ENCODE measurements at regions not wholly inside any gene's neighbourhood (a gene's known extent, or its start where the extent isn't known, plus 50 kb on each side); places are given as distances from the start of the nearest gene placed in this dataset.

DNA sequence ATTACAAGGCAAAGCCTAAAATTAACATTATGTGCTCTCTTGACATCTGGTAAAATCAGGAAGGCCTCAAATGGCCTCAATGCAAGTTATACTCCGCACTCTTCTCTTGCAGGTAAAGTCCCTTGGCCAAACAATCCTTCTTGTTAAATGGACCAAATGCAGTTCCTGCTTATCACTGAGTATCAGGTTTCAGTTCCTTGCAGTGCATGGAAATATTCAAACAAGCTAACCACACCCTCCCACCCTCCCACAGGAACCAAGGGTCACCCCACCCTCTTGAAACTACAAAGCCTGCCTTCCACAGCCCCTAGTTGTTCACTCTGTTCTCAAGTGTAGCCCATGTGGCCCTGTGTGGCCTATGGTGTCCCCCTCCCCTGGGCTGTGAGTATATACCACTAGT lies 171.9 kb upstream of the CADPS start:
- peak in 1 of 2 donors; percentile 57 for DNase-seq (ENCODE audit: low read depth in 2 of 2)

DNA sequence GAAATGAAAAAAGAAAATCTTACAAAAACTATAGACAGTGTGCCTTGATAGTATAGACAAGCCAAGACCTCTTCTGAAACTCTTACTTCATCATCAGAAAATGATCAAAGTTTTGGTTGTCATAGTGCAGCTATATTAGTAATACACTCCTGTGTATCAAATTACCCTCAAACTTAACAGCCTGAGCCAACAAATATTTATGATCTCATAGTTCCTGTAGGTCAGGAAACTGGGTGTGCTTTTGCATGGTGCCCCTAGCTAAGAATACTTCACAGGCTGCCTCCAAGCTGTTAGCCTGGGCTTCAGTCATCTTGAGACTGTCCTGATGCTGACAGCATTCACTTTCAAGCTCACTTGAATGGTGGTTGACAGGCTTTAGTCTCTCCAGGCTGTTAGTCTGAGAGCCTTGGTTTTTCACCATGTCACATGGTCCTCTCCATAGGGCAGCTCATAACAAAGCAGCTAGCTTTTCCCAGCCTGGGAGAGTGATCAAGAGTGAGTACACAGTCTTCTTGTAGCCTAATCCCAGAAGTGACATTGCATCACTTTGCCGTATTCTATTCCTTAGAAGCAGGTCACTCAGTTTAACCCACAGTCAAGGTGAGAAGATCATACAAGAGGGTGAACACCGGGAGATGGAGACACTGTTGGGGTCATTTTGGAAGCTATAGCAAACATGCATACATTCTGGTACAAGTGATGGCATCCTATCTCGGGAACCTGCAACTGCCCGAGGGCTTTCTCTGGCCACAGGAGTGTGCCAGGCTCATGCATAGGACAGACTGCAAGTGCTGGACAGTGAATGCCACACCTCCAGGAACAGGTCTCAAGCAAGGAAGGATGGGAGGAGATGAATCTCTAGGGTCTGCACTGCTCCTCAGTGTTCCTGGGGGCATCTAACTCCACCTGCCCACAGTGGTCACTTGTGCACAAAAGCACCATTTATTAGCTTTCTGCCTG lies 173.4 kb upstream of the CADPS start:
- peak in 1 of 2 donors; percentile 70 for DNase-seq (ENCODE audit: low read depth in 2 of 2)
- Histone ChIP-seq H3K79me2 (ENCODE audit: control insufficient read depth, insufficient read depth, low read length) (no peaks in the 10 kb centered on the region), H3K4me2 (ENCODE audit: extremely low read depth, insufficient read depth, low read length) (no peak overlapping the region), H4K20me1 (ENCODE audit: control insufficient read depth, extremely low read depth, insufficient read depth, low read length) (no peaks in the 10 kb centered on the region), H3K9ac (ENCODE audit: insufficient read depth, low read length) (no peak overlapping the region), H3K36me3 (ENCODE audit: control insufficient read depth, insufficient read depth, low read length) (no peaks in the 10 kb centered on the region), H2AFZ (ENCODE audit: low read length) (no peak overlapping the region), H3K27ac (ENCODE audit: insufficient read depth, low read length) (no peak overlapping the region), H3K4me1 (ENCODE audit: control insufficient read depth, extremely low read depth, insufficient read depth, low read length) (no peaks in the 10 kb centered on the region), H3K27me3 (ENCODE audit: control insufficient read depth, insufficient read depth, low read length) (no peaks in the 10 kb centered on the region), H3K9me3 (ENCODE audit: control insufficient read depth, insufficient read depth, low read depth, low read length) (no peaks in the 10 kb centered on the region), H3K4me3 (replicated peaks in 1 of 4; ENCODE audit: control extremely low read depth in 1 of 4, insufficient read depth in 1 of 4, low read depth in 3 of 4, low read length in 4 of 4) (no peak overlapping the region)
- TF ChIP-seq, protein P1, sequence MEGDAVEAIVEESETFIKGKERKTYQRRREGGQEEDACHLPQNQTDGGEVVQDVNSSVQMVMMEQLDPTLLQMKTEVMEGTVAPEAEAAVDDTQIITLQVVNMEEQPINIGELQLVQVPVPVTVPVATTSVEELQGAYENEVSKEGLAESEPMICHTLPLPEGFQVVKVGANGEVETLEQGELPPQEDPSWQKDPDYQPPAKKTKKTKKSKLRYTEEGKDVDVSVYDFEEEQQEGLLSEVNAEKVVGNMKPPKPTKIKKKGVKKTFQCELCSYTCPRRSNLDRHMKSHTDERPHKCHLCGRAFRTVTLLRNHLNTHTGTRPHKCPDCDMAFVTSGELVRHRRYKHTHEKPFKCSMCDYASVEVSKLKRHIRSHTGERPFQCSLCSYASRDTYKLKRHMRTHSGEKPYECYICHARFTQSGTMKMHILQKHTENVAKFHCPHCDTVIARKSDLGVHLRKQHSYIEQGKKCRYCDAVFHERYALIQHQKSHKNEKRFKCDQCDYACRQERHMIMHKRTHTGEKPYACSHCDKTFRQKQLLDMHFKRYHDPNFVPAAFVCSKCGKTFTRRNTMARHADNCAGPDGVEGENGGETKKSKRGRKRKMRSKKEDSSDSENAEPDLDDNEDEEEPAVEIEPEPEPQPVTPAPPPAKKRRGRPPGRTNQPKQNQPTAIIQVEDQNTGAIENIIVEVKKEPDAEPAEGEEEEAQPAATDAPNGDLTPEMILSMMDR (conservative IDR thresholded peaks at IDR 0.05 in 1 of 2, IDR thresholded peaks at IDR 0.05 in 1 of 2; ENCODE audit: low read depth in 1 of 2, low read length in 2 of 2), result no peak
- TF ChIP-seq EZH2 (IDR thresholded peaks at IDR 0.05; ENCODE audit: low read length, missing control alignments), result no peak

More for the DNA sequence above, 171.9 kb upstream of the CADPS start:
- Histone ChIP-seq H3K9me3 (ENCODE audit: control insufficient read depth, insufficient read depth, low read depth, low read length) (no peaks in the 10 kb centered on the region), H3K27ac (ENCODE audit: insufficient read depth, low read length) (no peak overlapping the region), H3K4me2 (ENCODE audit: extremely low read depth, insufficient read depth, low read length) (no peak overlapping the region), H3K27me3 (ENCODE audit: control insufficient read depth, insufficient read depth, low read length) (no peaks in the 10 kb centered on the region), H3K4me1 (ENCODE audit: control insufficient read depth, extremely low read depth, insufficient read depth, low read length) (no peaks in the 10 kb centered on the region), H3K36me3 (ENCODE audit: control insufficient read depth, insufficient read depth, low read length) (no peaks in the 10 kb centered on the region), H3K79me2 (ENCODE audit: control insufficient read depth, insufficient read depth, low read length) (no peaks in the 10 kb centered on the region), H3K9ac (ENCODE audit: insufficient read depth, low read length) (no peak overlapping the region), H3K4me3 (replicated peaks in 1 of 4; ENCODE audit: control extremely low read depth in 1 of 4, insufficient read depth in 1 of 4, low read depth in 3 of 4, low read length in 4 of 4) (no peak overlapping the region), H2AFZ (ENCODE audit: low read length) (no peak overlapping the region), H4K20me1 (ENCODE audit: control insufficient read depth, extremely low read depth, insufficient read depth, low read length) (no peaks in the 10 kb centered on the region)
- TF ChIP-seq, protein P1 (conservative IDR thresholded peaks at IDR 0.05 in 1 of 2, IDR thresholded peaks at IDR 0.05 in 1 of 2; ENCODE audit: low read depth in 1 of 2, low read length in 2 of 2), result no peak
- TF ChIP-seq EZH2 (IDR thresholded peaks at IDR 0.05; ENCODE audit: low read length, missing control alignments), result no peak

DNA sequence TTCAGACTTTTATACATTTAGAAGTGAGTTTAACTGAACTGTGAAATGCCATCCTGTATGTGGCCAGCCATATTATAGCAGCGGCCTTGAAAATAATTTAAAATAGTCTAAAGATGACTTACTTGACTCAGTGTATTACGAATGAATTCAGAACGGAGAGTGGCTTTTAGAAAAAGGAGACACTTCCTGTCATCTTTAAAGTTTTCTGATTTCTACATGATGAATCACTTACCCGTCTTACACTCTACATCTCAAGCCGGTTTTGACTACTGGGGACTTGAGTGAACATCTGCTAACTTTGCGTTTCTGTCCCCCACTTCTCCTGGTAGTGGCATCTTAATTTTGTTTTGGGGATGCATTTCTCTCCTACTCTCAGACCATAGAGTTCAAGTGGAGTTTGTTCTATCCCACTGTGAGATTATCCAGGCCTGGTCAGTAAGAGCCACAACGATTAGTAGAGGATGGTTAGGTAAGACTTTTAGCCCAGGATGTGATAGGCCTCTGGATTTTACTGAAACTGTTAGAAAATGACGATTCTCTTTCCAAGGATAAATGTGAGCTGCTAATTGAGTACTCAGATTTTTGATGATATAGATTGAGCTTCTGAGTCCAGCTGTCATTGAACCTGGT lies 175.4 kb upstream of the CADPS start:
- Histone ChIP-seq H3K36me3 (ENCODE audit: control insufficient read depth, insufficient read depth, low read length) (no peaks in the 10 kb centered on the region), H3K79me2 (ENCODE audit: control insufficient read depth, insufficient read depth, low read length) (no peaks in the 10 kb centered on the region), H3K4me2 (ENCODE audit: extremely low read depth, insufficient read depth, low read length) (no peak overlapping the region), H2AFZ (ENCODE audit: low read length) (no peak overlapping the region), H3K27ac (ENCODE audit: insufficient read depth, low read length) (no peak overlapping the region), H3K9me3 (ENCODE audit: control insufficient read depth, insufficient read depth, low read depth, low read length) (no peaks in the 10 kb centered on the region), H3K9ac (ENCODE audit: insufficient read depth, low read length) (no peak overlapping the region), H3K4me3 (replicated peaks in 1 of 4; ENCODE audit: control extremely low read depth in 1 of 4, insufficient read depth in 1 of 4, low read depth in 3 of 4, low read length in 4 of 4) (no peak overlapping the region), H3K27me3 (ENCODE audit: control insufficient read depth, insufficient read depth, low read length) (no peaks in the 10 kb centered on the region), H3K4me1 (ENCODE audit: control insufficient read depth, extremely low read depth, insufficient read depth, low read length) (no peaks in the 10 kb centered on the region), H4K20me1 (ENCODE audit: control insufficient read depth, extremely low read depth, insufficient read depth, low read length) (no peaks in the 10 kb centered on the region)
- DNase-seq (ENCODE audit: low read depth in 2 of 2), result peak in 1 of 2 donors; percentile 61
- TF ChIP-seq, protein P1 (conservative IDR thresholded peaks at IDR 0.05 in 1 of 2, IDR thresholded peaks at IDR 0.05 in 1 of 2; ENCODE audit: low read depth in 1 of 2, low read length in 2 of 2), result no peak
- no peak for TF ChIP-seq EZH2 (IDR thresholded peaks at IDR 0.05; ENCODE audit: low read length, missing control alignments)
